ENCODE measurements at regions not wholly inside any gene's neighbourhood (a gene's known extent, or its start where the extent isn't known, plus 50 kb on each side); places are given as distances from the start of the nearest gene placed in this dataset.

DNA sequence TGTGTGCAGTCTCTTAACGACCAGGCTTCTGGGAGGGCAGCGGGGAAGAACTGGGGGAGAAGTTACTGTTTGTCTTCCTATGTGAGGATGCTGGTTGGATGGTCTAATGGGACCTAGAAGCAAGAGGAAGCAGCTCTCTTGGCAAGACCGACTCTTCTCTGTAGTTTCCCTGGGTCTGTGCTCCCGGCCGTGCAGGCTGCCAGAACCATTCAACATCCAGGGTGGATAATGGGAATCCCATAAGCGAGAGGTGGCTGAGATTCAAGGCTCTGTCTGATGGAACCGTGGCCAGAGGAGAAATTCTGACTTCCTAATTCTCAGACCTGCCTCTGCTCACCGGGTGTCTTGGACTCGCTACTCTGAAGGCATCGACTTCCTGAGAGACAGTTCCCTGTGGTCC lies 561.0 kb upstream of the TBX3 start:
- Mint-ChIP-seq H3K9me3 (peaks cover 0 to 4% (median 0%) of the 10 kb centered on the region in 7 donors), H3K36me3 (no peaks in the 10 kb centered on the region), H3K4me1 (no peaks in the 10 kb centered on the region), H3K4me3 (no peak overlapping the region), H3K27me3 (ENCODE audit: low read depth in 3 of 3) (no peaks in the 10 kb centered on the region), H3K27ac (no peak overlapping the region)
- H3K4me2 ChIP-seq (replicated peaks; ENCODE audit: extremely low read depth, low read length, poor library complexity, severe bottlenecking): no peak overlapping the region
- H3K27ac ChIP-seq (ENCODE audit: low read depth in 1 of 2, low read length in 2 of 2): no peak overlapping the region
- DNase-seq: no peak
- whole genome bisulfite sequencing (ENCODE audit: insufficient coverage): 78% methylated on average over 10 of the region's 10 CpGs
- TF ChIP-seq, protein P1, sequence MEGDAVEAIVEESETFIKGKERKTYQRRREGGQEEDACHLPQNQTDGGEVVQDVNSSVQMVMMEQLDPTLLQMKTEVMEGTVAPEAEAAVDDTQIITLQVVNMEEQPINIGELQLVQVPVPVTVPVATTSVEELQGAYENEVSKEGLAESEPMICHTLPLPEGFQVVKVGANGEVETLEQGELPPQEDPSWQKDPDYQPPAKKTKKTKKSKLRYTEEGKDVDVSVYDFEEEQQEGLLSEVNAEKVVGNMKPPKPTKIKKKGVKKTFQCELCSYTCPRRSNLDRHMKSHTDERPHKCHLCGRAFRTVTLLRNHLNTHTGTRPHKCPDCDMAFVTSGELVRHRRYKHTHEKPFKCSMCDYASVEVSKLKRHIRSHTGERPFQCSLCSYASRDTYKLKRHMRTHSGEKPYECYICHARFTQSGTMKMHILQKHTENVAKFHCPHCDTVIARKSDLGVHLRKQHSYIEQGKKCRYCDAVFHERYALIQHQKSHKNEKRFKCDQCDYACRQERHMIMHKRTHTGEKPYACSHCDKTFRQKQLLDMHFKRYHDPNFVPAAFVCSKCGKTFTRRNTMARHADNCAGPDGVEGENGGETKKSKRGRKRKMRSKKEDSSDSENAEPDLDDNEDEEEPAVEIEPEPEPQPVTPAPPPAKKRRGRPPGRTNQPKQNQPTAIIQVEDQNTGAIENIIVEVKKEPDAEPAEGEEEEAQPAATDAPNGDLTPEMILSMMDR (IDR thresholded peaks at IDR 0.05): no peak
- H3K27me3 ChIP-seq (ENCODE audit: control insufficient read depth in 2 of 2, insufficient read depth in 2 of 2, low read length in 2 of 2): no peaks in the 10 kb centered on the region
- no peaks in the 10 kb centered on the region for H3K4me1 ChIP-seq (ENCODE audit: control insufficient read depth in 1 of 2, insufficient read depth in 2 of 2, low read length in 2 of 2)
- no peak overlapping the region for H3K9ac ChIP-seq (ENCODE audit: insufficient read depth, low read length, poor library complexity, severe bottlenecking)
- H3K79me2 ChIP-seq (ENCODE audit: insufficient read depth, low read length): no peaks in the 10 kb centered on the region
- no peaks in the 10 kb centered on the region for H3K9me3 ChIP-seq (replicated peaks in 1 of 2; ENCODE audit: control insufficient read depth in 1 of 2, insufficient read depth in 1 of 2, low read length in 2 of 2)
- intact Hi-C loops (cut with micrococcal nuclease): no loop called here
- H3K4me3 ChIP-seq (replicated peaks in 1 of 3; ENCODE audit: low read depth in 2 of 3, low read length in 3 of 3): no peak overlapping the region
- no peaks in the 10 kb centered on the region for H3K36me3 ChIP-seq (replicated peaks in 1 of 2; ENCODE audit: control insufficient read depth in 1 of 2, insufficient read depth in 2 of 2, low read length in 2 of 2)
- H2AFZ ChIP-seq (ENCODE audit: insufficient read depth, low read depth, low read length, poor library complexity, severe bottlenecking): no peak overlapping the region
- H4K20me1 ChIP-seq (ENCODE audit: insufficient read depth, low read length): no peaks in the 10 kb centered on the region

DNA sequence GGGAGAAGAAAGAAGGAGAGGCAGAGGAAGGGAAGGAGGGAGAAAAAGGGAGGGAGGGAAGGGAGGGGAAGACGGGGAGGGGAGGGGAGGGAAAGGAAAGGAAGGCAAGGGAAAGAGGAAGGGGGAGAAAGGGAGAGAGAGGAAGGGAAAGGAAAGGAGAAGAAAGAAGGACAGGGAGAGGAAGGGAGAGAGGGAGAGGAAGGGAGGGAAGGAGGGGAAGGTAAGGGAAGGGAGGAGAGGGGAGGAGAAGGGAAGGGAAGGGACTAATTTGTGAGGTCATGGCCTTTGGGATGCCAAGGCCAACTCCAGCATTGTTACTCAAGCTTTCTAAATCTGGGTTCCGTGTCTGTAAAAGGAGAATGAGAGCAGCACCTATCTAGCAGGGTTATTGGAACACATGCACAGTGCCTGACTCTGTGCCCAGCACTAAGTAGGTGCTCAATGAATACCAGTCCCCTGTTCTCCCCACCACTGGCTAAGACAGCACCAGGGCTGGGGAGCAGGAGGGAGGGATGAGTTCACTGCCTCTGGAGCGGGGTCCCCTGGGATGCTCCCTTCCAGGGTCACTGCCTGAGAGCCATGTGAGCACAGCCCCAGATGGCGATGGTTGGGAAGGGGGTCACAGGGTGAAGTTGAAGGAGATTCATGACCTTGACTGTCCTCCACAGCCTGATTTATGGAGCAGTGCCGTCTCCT lies 560.1 kb upstream of the TBX3 start:
- Histone ChIP-seq H3K4me2 (replicated peaks; ENCODE audit: extremely low read depth, low read length, poor library complexity, severe bottlenecking) (no peak overlapping the region), H3K36me3 (replicated peaks in 1 of 2; ENCODE audit: control insufficient read depth in 1 of 2, insufficient read depth in 2 of 2, low read length in 2 of 2) (no peaks in the 10 kb centered on the region), H3K9ac (ENCODE audit: insufficient read depth, low read length, poor library complexity, severe bottlenecking) (no peak overlapping the region), H3K4me3 (replicated peaks in 1 of 3; ENCODE audit: low read depth in 2 of 3, low read length in 3 of 3) (no peak overlapping the region), H4K20me1 (ENCODE audit: insufficient read depth, low read length) (no peaks in the 10 kb centered on the region), H3K9me3 (replicated peaks in 1 of 2; ENCODE audit: control insufficient read depth in 1 of 2, insufficient read depth in 1 of 2, low read length in 2 of 2) (no peaks in the 10 kb centered on the region), H3K79me2 (ENCODE audit: insufficient read depth, low read length) (no peaks in the 10 kb centered on the region), H3K4me1 (ENCODE audit: control insufficient read depth in 1 of 2, insufficient read depth in 2 of 2, low read length in 2 of 2) (no peaks in the 10 kb centered on the region), H2AFZ (ENCODE audit: insufficient read depth, low read depth, low read length, poor library complexity, severe bottlenecking) (no peak overlapping the region), H3K27me3 (ENCODE audit: control insufficient read depth in 2 of 2, insufficient read depth in 2 of 2, low read length in 2 of 2) (no peaks in the 10 kb centered on the region), H3K27ac (ENCODE audit: low read depth in 1 of 2, low read length in 2 of 2) (no peak overlapping the region)
- Mint-ChIP-seq H3K36me3 (no peaks in the 10 kb centered on the region), H3K27me3 (ENCODE audit: low read depth in 3 of 3) (no peaks in the 10 kb centered on the region), H3K9me3 (peaks cover 0 to 4% (median 0%) of the 10 kb centered on the region in 7 donors), H3K27ac (no peak overlapping the region), H3K4me1 (no peaks in the 10 kb centered on the region), H3K4me3 (no peak overlapping the region)
- DNase-seq: no peak
- intact Hi-C loops (cut with micrococcal nuclease): no loop called here
- TF ChIP-seq, protein P1 (IDR thresholded peaks at IDR 0.05): no peak
- 87% methylated on average over 5 of the region's 5 CpGs for WGBS (ENCODE audit: insufficient coverage)
